GM10266 (cell line): ENCODE measurements at regions not wholly inside any gene's neighbourhood (a gene's known extent, or its start where the extent isn't known, plus 50 kb on each side); places are given as distances from the start of the nearest gene placed in this dataset.

Experiments
- DNase-seq: peaks from one replicate; pipeline ENCODE4 v3.0.0; 2012; ENCODE audit errors: extremely low spot score
- CTCF ChIP-seq: IDR thresholded peaks from 2 replicates; pipeline ENCODE4 v1.5.1; 2012; ENCODE audit warnings: mild to moderate bottlenecking, low read depth; ENCODE audit not compliant: control insufficient read depth, insufficient read depth; ENCODE audit errors: missing control alignments

- TF ChIP-seq CTCF = no peak
- DNase-seq = no peak
Observed at GRCh38 chr11:29914203-29914930, 102.5 kb downstream of the KCNA4 start.

GRCh38 chr11:29913352-29913751 lies 103.5 kb downstream of the KCNA4 start:
- no peak for DNase-seq
- no peak for TF ChIP-seq CTCF

- no peak for DNase-seq
- TF ChIP-seq CTCF = no peak
Observed at GRCh38 chr11:29900382-29900781, 116.4 kb downstream of the KCNA4 start.

GRCh38 chr11:29879560-29879959 lies 137.3 kb downstream of the KCNA4 start:
- DNase-seq = no peak
- TF ChIP-seq CTCF = no peak

GRCh38 chr11:29876192-29876591 lies 140.6 kb downstream of the KCNA4 start:
- no peak for DNase-seq
- TF ChIP-seq CTCF = no peak

- no peak for TF ChIP-seq CTCF
- DNase-seq = no peak
Observed at GRCh38 chr11:29847219-29847618, 169.6 kb downstream of the KCNA4 start.

- no peak for TF ChIP-seq CTCF
- DNase-seq = no peak
Observed at GRCh38 chr11:29844701-29845379, 172.0 kb downstream of the KCNA4 start.
